NCI-H345 treated with DMSO at 0.1 percent for 48 hours (cell line): ENCODE measurements at regions not wholly inside any gene's neighbourhood (a gene's known extent, or its start where the extent isn't known, plus 50 kb on each side); places are given as distances from the start of the nearest gene placed in this dataset.
A peak's percentile ranks its signal among the peaks of the same experiment; 100 is the strongest.
"Not testable (repeated sequence)": the region's sequence is repeated elsewhere in the genome, so short reads cannot be mapped to it uniquely, and the experiment has no call there.

Experiments used
- DNase-seq: peaks from one replicate; lab custom pipeline; 2025; ENCODE audit not compliant: unreplicated experiment; lab: John Stamatoyannopoulos, UW

- DNase-seq, result no peak
Measured at GRCh38 chr14:38045461-38045860, 162.2 kb upstream of the SSTR1 start.

- no peak for DNase-seq
Measured at GRCh38 chr14:38046160-38046559, 161.5 kb upstream of the SSTR1 start.

DNA sequence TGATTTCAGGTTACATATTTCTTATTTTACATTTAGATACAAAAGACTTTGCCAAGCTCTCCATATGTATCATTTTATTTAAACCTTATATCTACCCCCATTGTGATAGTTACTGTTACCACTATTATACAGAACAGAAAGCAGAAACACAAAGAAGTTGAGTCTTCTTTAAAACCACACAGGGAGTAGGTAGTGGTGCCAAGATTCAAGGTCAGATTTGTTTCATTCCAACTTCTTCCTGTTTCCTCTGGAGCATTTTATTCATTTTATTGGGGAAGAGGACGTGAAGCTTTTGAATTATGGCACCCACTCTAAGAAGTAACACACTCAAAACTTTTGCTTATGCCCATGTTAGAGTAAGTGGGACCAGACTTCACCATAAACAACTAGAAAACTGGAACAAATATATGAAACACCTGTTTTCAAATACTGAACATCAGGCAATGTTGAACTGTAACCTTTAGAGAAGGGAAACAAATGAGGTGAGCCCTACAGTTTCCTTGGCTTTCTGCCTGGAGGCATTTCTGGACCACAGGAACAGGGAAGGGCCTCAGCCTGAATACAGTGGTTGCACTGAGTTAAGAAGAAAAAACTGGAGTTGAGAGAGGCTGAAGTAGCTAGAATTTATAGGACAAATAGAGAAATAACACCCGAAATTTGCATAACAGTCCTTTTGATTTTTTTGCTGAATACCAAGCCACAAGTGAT, 160.4 kb upstream of the SSTR1 start:
- no peak for DNase-seq

DNA sequence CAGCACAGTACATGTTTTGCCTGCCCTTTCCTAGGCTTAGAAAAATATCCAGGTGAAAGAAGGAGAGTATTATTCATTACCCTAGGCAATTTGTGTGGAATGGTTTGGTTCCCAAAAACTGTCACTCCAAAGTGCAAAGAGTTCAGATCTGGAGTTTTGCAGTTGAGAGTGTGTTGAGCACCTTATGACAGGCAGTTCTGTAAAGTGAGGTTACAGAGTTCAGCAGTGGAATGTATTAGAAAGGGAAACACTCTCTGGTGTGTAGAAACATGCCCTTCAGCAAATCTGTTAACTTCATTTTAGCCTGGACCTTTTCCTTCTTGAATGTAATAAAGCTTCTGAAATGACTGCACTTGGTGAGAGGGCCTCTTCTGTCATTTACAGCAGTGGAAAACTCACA, 154.0 kb upstream of the SSTR1 start:
- DNase-seq, result no peak

GRCh38 chr14:38056270-38056669, 151.4 kb upstream of the SSTR1 start:
- no peak for DNase-seq

GRCh38 chr14:38062223-38062622, 145.5 kb upstream of the SSTR1 start:
- not testable (repeated sequence) for DNase-seq

DNA sequence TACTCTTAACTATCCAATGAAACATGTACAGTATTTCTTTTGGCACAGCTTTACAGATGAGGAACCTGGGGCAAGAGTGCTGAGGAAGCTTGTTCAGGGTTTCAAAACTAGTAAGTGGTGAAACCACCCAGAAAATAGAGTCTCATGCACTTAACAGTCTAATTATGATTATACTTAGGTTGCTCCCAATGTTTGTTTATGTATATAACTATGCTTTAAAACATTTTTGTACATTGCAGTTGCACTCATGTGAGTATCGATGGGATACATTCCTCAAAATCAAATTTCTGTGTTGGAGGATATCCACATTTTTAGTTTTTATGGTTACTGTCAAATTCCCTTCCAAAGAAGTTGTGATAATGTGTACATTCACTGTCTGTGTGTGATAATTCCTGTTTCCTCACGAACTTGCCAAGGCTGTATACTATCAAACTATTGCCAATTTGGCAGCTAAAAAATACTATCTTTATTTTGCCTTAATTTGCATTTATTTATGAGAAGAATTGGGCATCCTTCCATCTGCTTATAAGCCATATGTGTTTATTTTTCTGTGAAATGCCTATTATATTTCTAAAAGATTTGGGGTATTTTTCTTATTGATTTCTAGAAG, 143.9 kb upstream of the SSTR1 start:
- no peak for DNase-seq

- DNase-seq, result no peak
Measured at GRCh38 chr14:38065106-38065762, 142.5 kb upstream of the SSTR1 start.

GRCh38 chr14:38070061-38070588, 137.6 kb upstream of the SSTR1 start:
- no peak for DNase-seq

GRCh38 chr14:38073641-38074040, 134.1 kb upstream of the SSTR1 start:
- DNase-seq, result no peak

- no peak for DNase-seq
Measured at GRCh38 chr14:38074081-38074480, 133.6 kb upstream of the SSTR1 start.

GRCh38 chr14:38074754-38075153, 132.9 kb upstream of the SSTR1 start:
- no peak for DNase-seq

GRCh38 chr14:38078393-38078792, 129.3 kb upstream of the SSTR1 start:
- peak; percentile 27 for DNase-seq

GRCh38 chr14:38079268-38079667, 128.4 kb upstream of the SSTR1 start:
- no peak for DNase-seq

- no peak for DNase-seq
Measured at GRCh38 chr14:38079886-38080285, 127.8 kb upstream of the SSTR1 start.

DNA sequence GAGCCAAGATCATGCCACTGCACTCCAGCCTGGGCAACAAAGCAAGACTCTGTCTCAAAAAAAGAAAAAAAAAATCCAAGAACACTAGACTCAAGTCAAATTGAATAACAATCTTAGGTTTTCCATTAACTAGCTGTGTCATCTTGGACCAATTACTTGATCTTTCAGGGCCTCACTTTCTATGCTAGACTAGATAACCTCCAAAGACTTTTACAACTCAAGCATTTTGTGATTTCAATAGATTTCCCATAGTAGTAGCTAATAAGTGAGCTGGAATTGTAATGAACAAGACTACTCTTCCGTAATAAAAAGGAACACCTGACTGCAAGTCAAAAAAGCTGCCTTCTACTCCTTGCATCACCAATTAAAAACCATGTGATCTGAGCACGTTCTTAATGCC, 127.0 kb upstream of the SSTR1 start:
- no peak for DNase-seq

- DNase-seq, result no peak
Measured at GRCh38 chr14:38083039-38083438, 124.7 kb upstream of the SSTR1 start.

DNA sequence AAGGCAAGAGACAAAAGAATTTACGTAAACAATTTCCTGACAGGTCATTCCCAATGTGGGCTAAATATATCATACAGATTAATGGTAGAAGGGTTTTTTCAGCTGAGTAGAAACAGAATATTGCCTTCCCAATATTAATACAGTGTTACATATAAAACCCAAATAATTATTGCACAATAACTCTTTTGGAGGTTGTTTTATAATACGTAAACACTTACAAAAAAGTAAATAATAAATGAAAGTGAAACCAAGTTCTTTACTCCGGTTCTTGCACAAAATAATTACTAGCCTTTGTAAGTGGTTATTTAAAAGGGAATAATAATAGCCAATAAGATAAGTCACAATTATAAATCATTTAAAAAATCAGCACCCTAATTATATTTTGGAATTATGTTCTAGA, 118.6 kb upstream of the SSTR1 start:
- DNase-seq, result no peak

DNA sequence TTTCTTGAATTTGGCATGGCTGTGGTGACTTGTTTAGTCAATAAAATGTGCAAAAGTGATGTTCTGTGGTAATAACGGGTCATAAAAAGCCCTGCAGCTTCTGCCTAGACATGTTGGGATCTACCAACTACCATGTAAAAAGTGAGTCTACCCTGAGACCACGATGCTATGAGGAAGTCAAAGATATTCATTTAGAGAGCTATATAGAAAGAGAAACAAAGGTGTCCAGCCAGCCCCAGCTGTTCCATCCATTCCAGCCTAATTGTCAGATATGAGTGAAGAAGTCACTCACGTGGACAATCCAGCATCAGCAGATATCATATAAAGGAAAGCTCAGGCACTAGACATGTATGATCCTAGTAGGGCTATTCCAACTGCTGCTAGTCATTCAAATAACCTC, 117.2 kb upstream of the SSTR1 start:
- no peak for DNase-seq

DNA sequence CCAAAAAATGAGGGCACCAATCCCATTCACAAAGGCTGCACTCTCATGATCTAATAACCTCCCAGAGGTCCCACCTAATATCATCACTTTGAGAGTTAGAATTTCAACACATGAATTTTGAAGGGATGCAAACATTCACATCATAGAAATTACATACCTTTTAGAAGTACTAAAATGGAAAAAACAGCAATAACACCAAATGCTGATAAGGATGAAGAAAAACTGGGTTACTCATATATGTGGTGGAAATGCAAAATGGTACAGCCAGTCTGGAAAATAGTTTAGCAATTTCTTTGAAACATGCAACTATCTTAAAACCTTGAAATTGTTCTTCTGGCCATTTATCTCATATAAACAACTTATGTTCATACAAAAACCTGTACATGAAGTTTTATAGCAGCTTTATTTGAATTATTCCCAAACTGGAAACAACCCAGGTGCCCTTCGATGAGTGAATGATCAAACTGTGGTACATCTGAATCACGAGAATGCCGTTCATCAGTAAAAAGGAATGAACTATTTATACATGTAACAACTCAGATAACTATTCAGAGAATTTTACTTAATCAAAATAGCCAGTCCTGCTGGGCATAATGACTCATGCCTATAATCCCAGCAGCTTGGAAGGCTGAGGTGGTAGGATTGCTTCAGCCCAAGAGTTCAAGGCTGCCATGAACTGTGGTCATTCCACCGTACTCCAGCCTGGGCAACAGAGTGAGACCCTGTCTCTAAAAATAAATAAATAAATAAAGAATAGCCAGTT, 109.4 kb upstream of the SSTR1 start:
- DNase-seq, result no peak

DNA sequence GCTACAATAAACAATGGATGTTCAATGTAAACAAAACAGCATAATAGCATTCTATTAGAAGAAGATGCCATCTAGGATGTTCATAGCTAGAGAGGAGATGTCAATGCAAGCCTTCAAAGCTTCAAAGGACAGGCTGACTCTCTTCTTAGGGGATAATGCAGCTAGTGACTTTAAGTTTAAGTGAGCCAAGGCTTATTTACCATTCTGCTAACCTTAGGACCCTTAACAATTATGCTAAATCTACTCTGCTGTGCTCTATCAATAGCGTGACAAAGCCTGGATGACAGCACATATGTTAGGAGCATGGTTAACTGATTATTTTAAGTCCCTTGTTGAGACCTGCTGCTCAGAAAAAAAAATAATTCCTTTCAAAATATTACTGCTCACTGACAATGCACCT, 106.0 kb upstream of the SSTR1 start:
- no peak for DNase-seq
